DMS153 treated with DMSO at 0.1 percent for 48 hours (cell line): ENCODE measurements at regions not wholly inside any gene's neighbourhood (a gene's known extent, or its start where the extent isn't known, plus 50 kb on each side); places are given as distances from the start of the nearest gene placed in this dataset.

Experiments
- DNase-seq: peaks from one replicate; lab custom pipeline; 2025; ENCODE audit not compliant: unreplicated experiment; lab: John Stamatoyannopoulos, UW

GRCh38 chr12:97173688-97174410 is 266.8 kb downstream of the NEDD1 start:
- DNase-seq, result no peak

DNA sequence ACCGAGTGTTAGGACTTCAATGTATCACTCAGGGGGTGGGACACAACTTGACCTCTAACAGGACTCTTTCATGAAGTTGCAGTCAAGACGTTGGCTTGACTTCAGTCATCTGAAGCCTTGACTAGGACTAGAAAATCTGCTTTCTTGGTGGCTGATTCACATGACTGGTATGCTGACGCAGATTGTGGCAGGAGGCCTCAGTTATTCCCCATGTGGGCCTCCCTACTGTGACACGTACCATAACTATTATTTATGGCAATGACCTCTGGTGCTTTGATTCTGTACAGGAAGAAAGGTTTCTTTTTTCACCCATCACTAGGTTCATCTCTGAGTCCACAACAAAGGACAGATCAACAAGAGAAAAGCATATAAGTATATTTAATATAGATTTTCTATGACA is 270.4 kb downstream of the NEDD1 start:
- no peak for DNase-seq

GRCh38 chr12:97181571-97182265 is 274.7 kb downstream of the NEDD1 start:
- DNase-seq, result no peak

DNA sequence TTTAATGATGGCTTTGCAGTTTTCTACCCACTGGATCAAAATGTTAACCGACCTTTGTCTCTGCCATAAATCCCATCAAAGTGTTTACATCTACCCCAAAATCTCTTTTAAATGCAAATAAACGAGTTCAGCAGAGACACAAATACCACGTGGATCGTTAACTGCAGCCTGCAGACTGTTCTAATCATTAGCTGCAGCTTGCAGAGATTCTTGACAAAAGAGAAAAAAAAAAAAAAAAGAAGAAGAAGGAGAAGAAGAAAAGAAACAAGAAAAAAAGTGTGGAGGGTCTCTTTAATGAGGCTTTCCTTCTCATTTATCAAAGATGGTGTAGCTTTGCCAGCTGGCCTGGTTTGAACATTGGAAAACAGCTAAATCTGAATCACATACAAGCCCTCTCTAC is 275.7 kb downstream of the NEDD1 start:
- no peak for DNase-seq

DNA sequence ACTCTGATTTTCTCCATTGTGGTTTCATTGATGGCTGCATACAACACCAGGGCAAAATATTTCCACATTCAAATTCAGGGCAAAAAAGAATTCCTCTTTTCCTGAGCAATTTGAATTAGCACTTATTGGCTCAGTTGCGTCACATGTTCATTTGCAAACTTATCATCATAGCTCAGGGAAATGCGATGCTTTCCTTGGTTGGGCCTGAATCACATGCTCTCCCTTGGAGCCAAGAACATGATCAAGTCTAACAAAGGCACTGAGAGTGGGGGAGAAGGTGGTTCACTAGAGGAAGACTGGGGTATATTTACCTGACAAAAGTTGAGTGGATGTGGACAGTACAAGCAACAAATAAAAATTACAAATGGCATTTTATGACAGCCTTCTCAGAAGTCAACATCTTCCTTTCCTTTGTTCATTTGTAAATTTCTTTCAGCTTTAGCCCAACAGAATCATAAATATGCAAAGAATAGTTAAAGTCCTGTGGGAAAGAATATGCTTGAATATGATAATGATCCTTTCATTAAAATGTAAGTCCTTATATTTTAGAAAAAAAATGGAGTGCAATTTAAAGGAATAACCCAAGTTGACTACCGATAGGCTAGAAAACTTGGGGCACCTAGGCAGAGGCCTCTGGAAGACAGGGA is 277.2 kb downstream of the NEDD1 start:
- DNase-seq, result no peak

GRCh38 chr12:97185567-97185966 is 277.0 kb upstream of the RMST start:
- no peak for DNase-seq

- DNase-seq, result no peak
These were observed 268.1 kb upstream of the RMST start for GRCh38 chr12:97194546-97194945.

DNA sequence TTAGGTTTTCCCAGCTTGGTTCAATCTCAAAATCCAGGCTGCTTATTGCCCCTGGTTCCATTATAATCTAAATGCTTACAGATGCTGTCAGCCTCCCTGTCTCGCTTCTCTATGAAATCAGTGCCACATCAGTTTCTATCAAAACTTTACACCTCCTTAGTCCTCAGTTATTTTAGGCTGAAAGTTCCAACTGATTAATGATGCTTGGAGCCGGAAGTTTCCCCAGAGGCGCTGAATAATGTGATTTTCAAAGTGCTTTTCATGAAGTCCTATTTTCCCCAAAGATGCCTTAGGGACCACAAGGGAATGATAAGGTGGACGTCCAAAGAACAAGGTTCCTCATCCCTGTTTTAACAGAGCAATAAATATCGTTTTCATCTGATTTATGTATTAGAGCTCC is 262.4 kb upstream of the RMST start:
- no peak for DNase-seq

DNA sequence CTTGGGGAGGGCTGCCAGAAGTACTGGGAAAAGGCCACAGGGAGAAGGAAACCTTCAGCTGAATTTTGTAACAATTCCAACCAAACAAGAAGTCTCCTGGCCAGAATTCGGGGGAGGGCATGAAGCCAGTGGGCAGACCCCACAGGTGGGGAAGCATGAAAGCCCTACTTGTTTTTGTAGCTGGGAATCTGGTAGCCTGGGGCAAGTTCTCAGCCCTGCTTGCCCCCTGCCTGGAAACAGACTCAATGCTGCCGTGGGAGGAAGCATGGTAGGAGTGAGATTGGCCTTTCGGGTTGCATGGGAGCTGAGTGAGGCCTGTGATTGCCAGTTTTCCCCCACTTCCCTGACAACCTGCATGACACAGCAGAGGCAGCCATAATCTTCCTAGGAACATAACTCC is 259.2 kb upstream of the RMST start:
- no peak for DNase-seq

DNA sequence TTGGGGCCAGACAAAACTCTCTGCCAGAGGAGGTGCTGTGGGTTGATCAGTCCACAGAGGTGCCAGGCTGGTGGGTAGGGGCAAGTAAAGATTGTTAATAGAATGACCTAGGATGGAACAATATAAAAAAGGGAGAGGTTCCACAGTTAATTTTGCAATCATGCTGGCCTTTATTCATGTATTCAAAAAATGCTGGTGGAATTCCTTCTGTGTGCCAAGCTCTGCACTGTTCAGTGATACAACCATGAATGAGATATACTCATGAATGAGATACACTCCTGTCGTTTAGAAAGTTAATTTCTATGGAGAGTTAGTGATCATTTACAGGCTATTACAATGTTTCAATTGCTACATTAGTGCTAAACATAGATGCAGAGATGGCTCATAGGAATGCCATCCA is 252.6 kb upstream of the RMST start:
- no peak for DNase-seq

DNA sequence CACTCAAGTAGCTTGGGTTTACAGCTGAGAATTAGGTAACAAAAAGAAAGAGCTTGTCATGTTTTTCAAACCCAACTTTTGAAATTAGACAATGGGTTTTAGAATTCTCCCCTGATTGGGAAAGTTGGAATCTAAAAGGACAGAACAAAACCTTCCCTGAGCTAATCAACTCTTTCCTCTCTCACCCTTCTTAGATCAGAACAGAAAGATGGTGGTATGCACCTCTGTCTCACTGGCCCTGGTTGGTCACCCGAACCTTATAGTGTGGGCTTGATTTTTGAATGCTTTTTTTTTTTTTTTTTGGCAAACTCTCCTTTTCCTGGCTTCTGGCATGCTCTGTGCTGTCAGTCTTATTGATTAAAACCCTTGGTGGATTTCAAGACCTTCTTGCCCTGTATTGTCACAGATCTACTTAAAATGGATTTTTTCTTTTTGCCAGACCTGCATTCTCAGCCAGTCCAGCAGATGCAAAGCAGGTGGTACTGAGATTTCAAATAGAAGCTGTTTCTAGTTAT is 251.1 kb upstream of the RMST start:
- no peak for DNase-seq

GRCh38 chr12:97216848-97217247 is 245.8 kb upstream of the RMST start:
- DNase-seq, result no peak

DNA sequence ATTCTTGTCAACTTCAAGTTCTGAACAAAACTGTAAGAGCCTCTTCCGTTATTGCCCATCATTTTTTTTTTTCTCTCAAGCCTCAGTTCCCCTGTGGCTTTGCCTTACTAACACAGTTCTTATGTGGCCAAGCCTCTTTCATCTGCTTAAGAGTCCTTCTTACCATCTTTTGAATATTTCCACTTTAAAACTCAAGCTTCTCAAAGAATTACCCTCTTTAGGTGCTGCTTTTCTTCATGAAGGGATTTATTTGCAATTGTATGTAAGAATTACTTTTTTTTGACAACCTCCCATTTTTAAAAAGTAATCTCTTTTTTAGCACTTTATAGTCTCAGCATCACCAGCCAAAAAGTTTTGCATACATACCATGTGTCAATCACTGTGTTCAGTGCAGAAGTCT is 240.2 kb upstream of the RMST start:
- DNase-seq, result no peak

GRCh38 chr12:97223419-97223818 is 239.2 kb upstream of the RMST start:
- no peak for DNase-seq

DNA sequence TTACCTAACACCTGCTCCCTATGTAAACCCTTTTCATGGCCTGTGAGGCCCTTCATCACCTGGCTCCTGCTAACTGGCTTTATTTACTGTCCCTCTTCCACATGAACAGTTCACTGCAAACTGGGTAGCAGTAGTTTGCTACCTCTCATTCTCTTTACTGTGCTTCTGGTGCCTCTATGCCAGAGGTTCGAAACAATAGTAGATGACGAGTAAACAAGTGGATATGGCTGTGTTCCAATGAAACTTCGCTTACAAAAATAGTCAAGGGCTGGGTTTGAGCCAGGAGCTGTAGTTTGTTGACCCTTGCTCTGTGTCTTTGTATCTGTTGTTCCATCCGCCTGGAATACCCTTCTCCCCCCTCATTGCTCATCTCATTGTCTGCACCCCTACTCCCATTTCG is 233.6 kb upstream of the RMST start:
- DNase-seq, result peak; percentile 97

- DNase-seq, result no peak
These were observed 227.5 kb upstream of the RMST start for GRCh38 chr12:97235102-97235501.

GRCh38 chr12:97246368-97246767 is 216.2 kb upstream of the RMST start:
- no peak for DNase-seq

DNA sequence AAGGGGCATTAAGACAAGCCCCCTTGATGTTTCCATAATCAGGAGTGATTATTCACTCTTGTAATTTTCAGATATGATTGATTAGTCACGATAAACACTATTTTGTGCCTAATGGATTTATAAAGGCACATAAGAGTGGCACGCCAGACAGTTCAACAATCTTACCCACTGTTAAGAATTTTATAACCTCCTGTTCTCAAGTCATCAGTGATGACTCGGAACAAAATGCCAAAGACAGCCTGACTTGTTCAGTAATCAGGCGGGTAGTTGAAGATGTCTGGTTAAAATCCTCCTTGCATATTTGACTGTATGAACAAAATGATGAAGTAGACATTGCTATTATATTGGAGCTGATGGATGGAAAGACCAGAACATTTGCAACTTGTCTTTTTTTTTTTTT is 212.1 kb upstream of the RMST start:
- no peak for DNase-seq

- no peak for DNase-seq
These were observed 204.9 kb upstream of the RMST start for GRCh38 chr12:97257726-97258125.

DNA sequence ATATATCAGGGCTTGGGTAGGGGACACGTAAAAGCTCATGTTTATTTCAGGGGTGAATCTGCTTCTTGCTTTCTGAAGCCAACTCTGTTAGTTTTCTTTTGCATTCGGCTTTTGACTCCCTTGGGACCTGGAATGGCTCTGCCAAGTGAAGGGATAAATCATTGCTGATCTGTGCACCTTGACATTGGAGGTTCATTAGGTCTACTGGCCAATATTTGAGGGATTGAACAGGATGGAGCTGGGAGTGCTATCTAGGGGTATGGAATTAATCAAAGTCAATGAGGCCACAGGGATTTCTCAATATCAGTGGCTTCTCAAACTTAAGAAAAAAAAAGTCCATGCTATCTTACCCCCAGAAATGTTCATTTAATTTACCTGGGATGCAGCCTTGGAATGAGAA is 203.5 kb upstream of the RMST start:
- DNase-seq, result no peak

DNA sequence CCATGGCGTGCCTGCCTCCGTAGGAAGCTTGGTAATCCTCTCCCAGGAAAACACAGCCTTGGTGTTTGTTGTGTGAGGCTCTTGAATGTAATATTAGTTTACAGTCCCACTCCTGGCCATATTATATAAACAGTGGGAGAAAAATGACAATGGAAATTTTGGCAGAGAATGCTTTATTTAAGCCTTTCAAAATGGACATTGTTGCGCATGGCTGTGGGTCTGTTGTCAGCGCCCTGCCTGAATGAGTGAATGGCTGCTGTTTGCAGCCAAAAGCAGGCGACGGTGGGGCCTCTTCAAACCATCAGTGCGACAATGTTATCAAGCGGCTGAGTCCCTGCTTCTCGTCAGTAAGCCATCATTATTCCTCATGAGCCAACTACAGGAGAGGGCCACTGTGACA is 201.8 kb upstream of the RMST start:
- DNase-seq, result peak; percentile 80

DNA sequence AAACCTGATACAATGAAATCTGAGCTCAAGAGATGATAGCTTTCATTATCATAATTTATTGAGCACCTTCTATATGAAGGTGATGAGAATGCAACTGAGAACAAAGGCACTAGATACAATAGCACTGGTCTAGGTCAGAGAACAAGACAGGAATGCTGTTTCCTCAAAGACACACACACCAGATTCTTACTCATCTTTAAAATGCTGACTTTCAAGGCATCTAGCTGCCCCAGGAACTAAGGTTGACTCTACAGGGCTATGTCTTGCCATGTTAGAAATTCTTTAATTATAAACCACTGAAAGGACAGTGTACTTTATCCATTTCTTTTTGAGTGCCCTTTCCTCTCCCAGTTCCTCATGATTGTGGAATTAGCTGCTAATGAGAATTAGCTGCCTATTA is 195.4 kb upstream of the RMST start:
- no peak for DNase-seq
